Muscle of leg (tissue), 3 donors: ENCODE measurements at regions not wholly inside any gene's neighbourhood (a gene's known extent, or its start where the extent isn't known, plus 50 kb on each side); places are given as distances from the start of the nearest gene placed in this dataset.
A peak's percentile ranks its signal among the peaks of the same experiment; 100 is the strongest.

ENCODE experiments used
- DNase-seq: peaks from one replicate; pipeline ENCODE4 v3.0.0; 2013
- H3K27ac ChIP-seq: one replicate; pipeline ENCODE4 v1.5.1; 2013; ENCODE audit warnings: mild to moderate bottlenecking, low read length, control low read depth
- H3K27me3 ChIP-seq: one replicate; pipeline ENCODE4 v1.6.1; 2013; ENCODE audit warnings: low read length; ENCODE audit not compliant: control insufficient read depth, insufficient read depth
- H3K36me3 ChIP-seq: one replicate; pipeline ENCODE4 v1.6.1; 2013; ENCODE audit warnings: low read length; ENCODE audit not compliant: control insufficient read depth, insufficient read depth
- H3K4me1 ChIP-seq: one replicate; pipeline ENCODE4 v1.6.1; 2013; ENCODE audit warnings: low read length; ENCODE audit not compliant: control insufficient read depth, insufficient read depth
- H3K4me3 ChIP-seq: one replicate; pipeline ENCODE4 v1.5.1; 2013; ENCODE audit warnings: low read length, control low read depth
- H3K9me3 ChIP-seq: replicated peaks from 2 replicates; pipeline ENCODE4 v1.6.1; 2013; ENCODE audit warnings: low read depth, low read length; ENCODE audit not compliant: control insufficient read depth
- WGBS: methylation state at CpG from one replicate; pipeline ENCODE4 v1.1.5; 2013; ENCODE audit warnings: missing lambda C conversion rate; ENCODE audit not compliant: insufficient coverage; 5-methylcytosine and 5-hydroxymethylcytosine counted together

DNA sequence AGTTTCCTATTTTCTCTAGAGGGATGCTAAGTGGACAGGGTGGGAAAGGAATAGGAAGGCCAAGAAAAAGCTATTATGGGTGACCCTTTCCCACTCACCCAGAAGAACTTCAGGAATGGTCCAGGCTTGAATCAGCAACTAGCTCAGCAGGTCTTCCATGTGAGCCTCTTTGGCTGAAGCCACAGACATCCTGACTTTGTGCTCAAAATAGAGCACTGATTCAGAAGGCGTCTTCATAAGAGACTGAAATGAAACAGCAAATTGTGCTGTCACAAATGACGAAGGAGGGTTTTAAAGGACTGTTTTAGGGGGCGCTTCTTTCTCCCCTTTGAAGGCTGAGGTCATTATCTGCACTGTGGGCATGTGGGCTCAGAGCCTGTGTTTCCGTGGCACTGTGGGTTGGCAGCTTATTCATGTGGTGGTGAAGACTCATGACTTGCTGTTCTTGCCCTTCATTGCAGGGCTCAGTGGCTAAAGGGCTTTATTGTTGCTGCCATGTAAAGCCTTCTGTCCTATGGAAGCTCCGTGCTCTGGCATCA, 65.8 kb upstream of the NFIL3 start:
- Histone ChIP-seq H3K36me3 (no peaks in the 10 kb centered on the region), H3K4me3 (no peak overlapping the region), H3K4me1 (peaks cover 2% of the 10 kb centered on the region), H3K27me3 (no peaks in the 10 kb centered on the region), H3K9me3 (no peaks in the 10 kb centered on the region), H3K27ac (peak overlapping the region; percentile 65)
- WGBS: 74% methylated on average over 3 of the region's 5 CpGs
- DNase-seq: peak; percentile 51

DNA sequence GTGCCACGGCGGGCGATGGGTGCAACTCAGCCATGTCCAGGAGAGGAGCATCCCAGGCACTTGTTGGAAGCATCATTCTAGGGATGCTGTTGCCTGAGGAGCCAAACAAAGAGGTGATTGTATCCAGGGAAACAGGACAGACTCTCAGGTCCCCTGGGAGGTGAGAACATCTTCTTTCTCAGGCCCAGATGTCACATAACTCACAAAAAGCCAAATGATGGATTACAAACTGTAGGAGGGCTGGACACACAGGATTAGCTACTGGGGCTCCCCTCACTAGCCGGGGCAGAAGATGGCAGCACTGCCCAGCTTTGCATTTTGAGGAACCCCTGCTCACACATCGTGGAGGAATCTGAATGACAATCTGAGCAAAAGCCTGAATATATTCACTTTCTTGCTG, 64.7 kb upstream of the NFIL3 start:
- no peaks in the 10 kb centered on the region for H3K36me3 ChIP-seq
- no peak overlapping the region for H3K4me3 ChIP-seq
- H3K27me3 ChIP-seq: no peaks in the 10 kb centered on the region
- no peak overlapping the region for H3K27ac ChIP-seq
- DNase-seq: peak; percentile 35
- 82% methylated on average over 4 of the region's 5 CpGs for WGBS
- no peaks in the 10 kb centered on the region for H3K9me3 ChIP-seq
- peaks cover 2% of the 10 kb centered on the region for H3K4me1 ChIP-seq

DNA sequence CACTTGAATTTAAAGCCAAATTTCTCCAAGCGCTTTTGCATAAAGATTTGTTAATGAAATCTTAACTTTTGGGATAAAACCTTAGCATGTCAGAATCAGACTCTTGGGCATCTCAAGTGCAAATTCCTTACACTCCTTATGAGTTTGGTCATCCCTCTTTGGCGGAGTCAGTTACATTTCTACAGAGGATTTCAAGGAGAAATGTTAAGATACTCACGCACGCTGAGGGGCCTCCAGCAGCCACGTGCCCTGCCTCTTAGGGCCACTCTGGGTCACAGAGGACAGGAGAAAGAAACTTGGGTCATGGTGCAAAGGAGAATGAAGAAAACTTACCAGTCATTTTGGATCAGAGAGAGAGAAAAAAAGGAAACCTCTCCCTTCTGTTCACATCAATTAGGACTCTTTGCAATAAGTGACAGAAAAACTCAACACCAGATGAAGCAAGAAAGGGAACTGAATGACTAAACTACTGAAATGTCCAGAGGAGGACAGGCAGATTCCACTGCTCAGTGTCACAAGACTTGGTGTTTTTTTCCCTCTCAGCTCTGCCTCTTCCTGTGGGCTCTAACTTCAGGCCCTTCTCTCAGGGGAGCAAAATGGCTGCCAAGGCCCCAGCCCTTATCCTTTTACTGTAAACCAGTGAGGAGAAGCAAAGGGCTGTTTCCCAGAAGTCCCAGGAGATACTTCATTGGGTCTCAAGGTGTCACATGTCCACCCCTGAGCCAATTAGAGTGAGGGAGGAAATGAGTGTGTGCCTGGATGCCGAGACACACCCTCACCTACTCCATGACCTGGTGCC, 63.3 kb upstream of the NFIL3 start:
- no peaks in the 10 kb centered on the region for H3K36me3 ChIP-seq
- no peaks in the 10 kb centered on the region for H3K27me3 ChIP-seq
- no peak overlapping the region for H3K4me3 ChIP-seq
- no CpG with 5 or more reads among the region's 6 CpGs for WGBS
- H3K4me1 ChIP-seq: peaks cover 6% of the 10 kb centered on the region
- peak; percentile 46 for DNase-seq
- H3K9me3 ChIP-seq: no peaks in the 10 kb centered on the region
- peak overlapping the region; percentile 32 for H3K27ac ChIP-seq

DNA sequence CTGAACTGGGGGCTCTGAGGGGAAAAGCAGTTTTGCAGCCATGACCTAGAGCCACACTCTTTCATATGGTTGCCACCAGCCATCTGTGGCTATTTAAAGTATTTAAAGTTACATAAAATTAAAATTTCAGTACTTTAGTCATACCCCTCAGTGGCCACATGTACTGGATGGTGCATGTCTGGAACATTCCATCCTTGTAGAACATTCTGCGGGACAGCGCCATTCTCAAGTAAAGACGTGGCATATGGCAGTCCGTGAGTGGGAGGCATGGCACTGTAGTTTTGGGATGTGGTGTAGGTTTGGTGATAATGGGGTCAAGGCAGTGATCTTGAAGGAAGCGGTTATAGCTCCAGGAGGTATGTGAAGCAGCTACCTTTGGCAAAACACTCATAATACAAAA, 61.4 kb upstream of the NFIL3 start:
- 87% methylated on average over 4 of the region's 5 CpGs for WGBS
- no peak for DNase-seq
- Histone ChIP-seq H3K27me3 (no peaks in the 10 kb centered on the region), H3K36me3 (no peaks in the 10 kb centered on the region), H3K9me3 (no peaks in the 10 kb centered on the region), H3K27ac (no peak overlapping the region), H3K4me1 (peaks cover 6% of the 10 kb centered on the region), H3K4me3 (no peak overlapping the region)

DNA sequence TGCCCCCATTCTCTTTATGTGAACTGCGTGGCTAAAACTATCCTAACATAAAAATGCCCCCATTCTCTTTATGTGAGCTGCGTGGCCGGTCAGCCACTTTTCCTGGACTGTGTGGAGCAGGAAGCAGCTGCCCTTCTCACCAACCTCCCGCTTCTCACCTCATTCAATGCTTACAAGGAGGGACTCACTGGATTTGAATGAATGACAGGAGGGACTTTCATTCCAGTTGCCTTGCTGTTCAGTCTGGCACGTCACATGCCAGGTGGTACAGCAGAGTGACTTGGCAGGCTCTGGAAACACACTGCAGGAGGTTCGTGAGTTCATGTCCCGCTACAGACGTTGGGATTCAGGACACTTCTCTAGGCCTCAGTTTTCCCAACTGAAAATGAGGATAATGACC, 60.2 kb upstream of the NFIL3 start:
- Histone ChIP-seq H3K4me1 (peaks cover 6% of the 10 kb centered on the region), H3K27ac (peak overlapping the region; percentile 73), H3K4me3 (no peak overlapping the region), H3K9me3 (no peaks in the 10 kb centered on the region), H3K36me3 (no peaks in the 10 kb centered on the region), H3K27me3 (no peaks in the 10 kb centered on the region)
- 75% methylated on average over 5 of the region's 8 CpGs for WGBS
- peak; percentile 41 for DNase-seq

DNA sequence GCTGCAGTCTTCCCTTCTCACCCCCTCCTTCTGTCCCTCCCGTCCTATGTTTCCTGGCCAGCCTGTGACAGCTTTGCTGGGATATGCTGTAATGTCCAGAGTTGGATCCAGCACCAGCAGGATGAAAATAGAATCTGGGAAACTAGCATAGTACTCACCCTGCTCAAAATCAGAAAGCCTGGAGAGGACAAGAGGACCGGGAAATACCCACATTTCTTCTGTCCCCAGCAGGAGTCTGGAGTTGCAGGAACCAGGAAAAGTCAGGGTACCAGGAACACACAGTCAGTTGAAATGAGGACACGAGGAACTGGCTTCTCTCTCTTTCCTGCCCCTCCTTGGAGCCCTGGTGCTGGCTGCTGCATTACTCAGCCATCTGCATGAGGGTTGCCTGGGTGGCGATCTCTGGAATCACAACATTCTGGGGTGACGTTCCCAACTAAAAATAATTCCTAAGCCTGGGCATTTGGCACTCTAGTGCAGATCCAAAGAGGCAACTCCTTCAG, 59.6 kb upstream of the NFIL3 start:
- H3K4me3 ChIP-seq: no peak overlapping the region
- H3K4me1 ChIP-seq: peaks cover 6% of the 10 kb centered on the region
- no peaks in the 10 kb centered on the region for H3K36me3 ChIP-seq
- no peaks in the 10 kb centered on the region for H3K9me3 ChIP-seq
- DNase-seq: peak; percentile 61
- 42% methylated on average over 4 of the region's 5 CpGs for WGBS
- peak overlapping the region; percentile 73 for H3K27ac ChIP-seq
- no peaks in the 10 kb centered on the region for H3K27me3 ChIP-seq

DNA sequence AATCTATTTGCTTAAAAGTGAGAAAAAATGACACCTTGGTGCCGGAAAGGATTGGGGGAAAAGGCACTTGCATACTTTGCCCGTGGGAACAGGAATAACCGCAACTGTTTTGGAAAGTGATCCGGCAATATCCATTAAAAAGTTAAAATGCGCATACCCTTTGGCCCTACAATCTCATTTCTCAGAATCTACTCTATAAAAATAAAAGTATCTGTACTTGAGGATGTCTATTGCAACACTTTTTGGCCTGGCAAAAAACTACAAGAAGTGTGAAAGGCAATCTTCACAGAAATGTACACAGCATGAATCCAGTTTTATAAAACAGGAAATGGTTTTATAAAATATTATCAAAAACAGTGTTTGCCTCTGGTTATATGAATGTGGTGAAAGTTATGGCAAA, 58.3 kb upstream of the NFIL3 start:
- Histone ChIP-seq H3K27ac (no peak overlapping the region), H3K36me3 (no peaks in the 10 kb centered on the region), H3K9me3 (no peaks in the 10 kb centered on the region), H3K4me3 (no peak overlapping the region), H3K27me3 (no peaks in the 10 kb centered on the region), H3K4me1 (peaks cover 5% of the 10 kb centered on the region)
- no peak for DNase-seq
- no CpG with 5 or more reads among the region's 5 CpGs for WGBS

DNA sequence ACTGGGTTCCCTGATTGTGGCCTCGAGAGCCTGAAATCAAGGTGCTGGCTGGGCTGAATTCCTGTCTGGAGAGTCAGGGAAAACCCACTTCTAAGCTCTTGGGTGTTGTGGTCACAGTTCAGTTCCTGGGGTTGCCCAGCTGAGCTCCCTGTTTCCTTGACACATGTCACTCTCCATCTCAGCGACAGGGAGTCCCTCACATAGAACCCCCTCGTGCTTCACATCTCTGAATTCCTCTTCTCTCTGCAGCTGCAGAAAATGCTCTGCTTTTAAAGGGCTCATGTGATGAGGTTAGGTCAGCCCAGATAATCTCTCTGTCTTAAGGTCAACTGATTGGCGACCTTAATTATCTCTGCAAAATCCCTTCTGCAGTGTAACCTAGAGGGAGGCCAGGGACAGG, 53.5 kb upstream of the NFIL3 start:
- H3K27ac ChIP-seq: no peak overlapping the region
- 46% methylated on average over 3 of the region's 4 CpGs for WGBS
- no peaks in the 10 kb centered on the region for H3K4me1 ChIP-seq
- H3K36me3 ChIP-seq: no peaks in the 10 kb centered on the region
- H3K9me3 ChIP-seq: peaks cover 8% of the 10 kb centered on the region
- H3K27me3 ChIP-seq: no peaks in the 10 kb centered on the region
- no peak for DNase-seq
- H3K4me3 ChIP-seq: no peak overlapping the region

DNA sequence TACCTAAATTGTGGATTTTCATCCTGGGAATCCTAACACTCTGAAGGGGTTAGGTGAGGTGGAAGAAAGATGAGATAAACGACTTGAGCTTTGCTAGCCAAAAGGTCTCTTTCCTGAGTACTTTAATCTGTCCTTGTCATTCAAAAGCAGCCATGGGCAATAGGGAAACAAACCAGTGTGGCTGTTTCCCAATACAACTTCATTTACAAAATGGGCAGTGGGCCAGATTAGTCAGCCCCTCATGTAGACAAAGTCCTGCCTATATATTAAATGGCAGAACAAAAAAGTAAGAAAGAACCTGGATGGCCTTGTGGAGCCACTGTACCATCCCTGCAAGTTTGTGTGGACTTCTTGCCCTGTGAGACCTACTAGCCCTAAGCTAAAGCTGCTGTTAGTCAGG, 51.0 kb upstream of the NFIL3 start:
- WGBS: no CpG with 5 or more reads among the region's 1 CpG
- Histone ChIP-seq H3K36me3 (no peaks in the 10 kb centered on the region), H3K9me3 (peaks cover 8% of the 10 kb centered on the region)

More for the DNA sequence above, 51.0 kb upstream of the NFIL3 start:
- no peak for DNase-seq
- Histone ChIP-seq H3K27ac (no peak overlapping the region), H3K4me1 (no peaks in the 10 kb centered on the region), H3K4me3 (no peak overlapping the region), H3K27me3 (no peaks in the 10 kb centered on the region)
